SK-N-SH treated with all-trans-retinoic acid at 6 μM for 48 hours (cell line): ENCODE measurements at regions not wholly inside any gene's neighbourhood (a gene's known extent, or its start where the extent isn't known, plus 50 kb on each side); places are given as distances from the start of the nearest gene placed in this dataset.

Experiments
- ATAC-seq: fragments of 200-7000 bp; cut with Tn5 transposase; 3 replicates; pipeline ENCODE4 v1.9.1; 2020; ENCODE audit warnings: mild to moderate bottlenecking, moderate library complexity
- ARNTL ChIP-seq: fragments of 450-650 bp; formaldehyde crosslinking; IDR thresholded peaks from 2 replicates; pipeline ENCODE4 v1.5.0; 2020; ENCODE audit warnings: low read depth, mild to moderate bottlenecking, moderate library complexity, borderline replicate concordance
- BACH2 ChIP-seq: fragments of 250-450 bp; sonication (Bioruptor Pico); IDR thresholded peaks from 2 replicates; pipeline ENCODE4 v1.9.0; 2021; ENCODE audit warnings: mild to moderate bottlenecking, borderline replicate concordance
- CSDC2 ChIP-seq: fragments of 250-450 bp; sonication (Bioruptor Pico); IDR thresholded peaks from 2 replicates; pipeline ENCODE4 v1.5.0; 2020; ENCODE audit warnings: mild to moderate bottlenecking, moderate library complexity
- ESRRG ChIP-seq: fragments of 250-450 bp; sonication (Bioruptor Pico); IDR thresholded peaks from 2 replicates; pipeline ENCODE4 v1.6.1; 2021; ENCODE audit warnings: mild to moderate bottlenecking
- ISL1 ChIP-seq: fragments of 250-450 bp; sonication (Bioruptor Pico); IDR thresholded peaks from 2 replicates; pipeline ENCODE4 v2.1.2; 2022; ENCODE audit warnings: mild to moderate bottlenecking, moderate library complexity
- PPARA ChIP-seq: fragments of 250-450 bp; sonication (Bioruptor Pico); IDR thresholded peaks from 2 replicates; pipeline ENCODE4 v1.5.0; 2020; ENCODE audit warnings: mild to moderate bottlenecking, borderline replicate concordance
- RARB ChIP-seq: fragments of 250-450 bp; sonication (Bioruptor Pico); IDR thresholded peaks from 2 replicates; pipeline ENCODE4 v1.8.0; 2021; ENCODE audit warnings: mild to moderate bottlenecking, moderate library complexity
- SNAI2 ChIP-seq: fragments of 250-450 bp; sonication (Bioruptor Pico); IDR thresholded peaks from 2 replicates; pipeline ENCODE4 v1.5.0; 2020; ENCODE audit warnings: mild to moderate bottlenecking, moderate library complexity
- TCF4 ChIP-seq: fragments of 250-450 bp; sonication (Bioruptor Pico); IDR thresholded peaks from 2 replicates; pipeline ENCODE4 v1.8.0; 2021; ENCODE audit warnings: mild to moderate bottlenecking, moderate library complexity, borderline replicate concordance
- TOX ChIP-seq: fragments of 250-450 bp; sonication (Bioruptor Pico); IDR thresholded peaks from 2 replicates; pipeline ENCODE4 v1.8.0; 2021; ENCODE audit warnings: mild to moderate bottlenecking, moderate library complexity, borderline replicate concordance
- ZC3H10 ChIP-seq: fragments of 250-450 bp; sonication (Bioruptor Pico); IDR thresholded peaks from 2 replicates; pipeline ENCODE4 v1.5.1; 2021; ENCODE audit warnings: mild to moderate bottlenecking, moderate library complexity
- ZFP3 ChIP-seq: fragments of 250-450 bp; sonication (Bioruptor Pico); IDR thresholded peaks from 2 replicates; pipeline ENCODE4 v1.5.0; 2020; ENCODE audit warnings: mild to moderate bottlenecking, moderate library complexity
- ZFP30 ChIP-seq: fragments of 450-650 bp; formaldehyde crosslinking; IDR thresholded peaks from 2 replicates; pipeline ENCODE4 v1.5.0; 2022; ENCODE audit warnings: mild to moderate bottlenecking, moderate library complexity
- ZNF565 ChIP-seq: fragments of 450-650 bp; formaldehyde crosslinking; conservative IDR thresholded peaks from 2 replicates; pipeline ENCODE4 v1.5.0; 2020; ENCODE audit warnings: low read depth, mild to moderate bottlenecking, moderate library complexity
- ZNF8 ChIP-seq: fragments of 450-650 bp; formaldehyde crosslinking; IDR thresholded peaks from 2 replicates; pipeline ENCODE4 v1.5.0; 2020; ENCODE audit warnings: mild to moderate bottlenecking, moderate library complexity
- TF ChIP-seq, protein P1 (sequence below): fragments of 250-450 bp; sonication (Bioruptor Pico); IDR thresholded peaks from 2 replicates; pipeline ENCODE4 v1.8.0; 2021; ENCODE audit warnings: low read depth, mild to moderate bottlenecking, moderate library complexity, borderline replicate concordance
- TF ChIP-seq, protein P2 (sequence below): fragments of 250-450 bp; sonication (Bioruptor Pico); IDR thresholded peaks from 2 replicates; pipeline ENCODE4 v1.8.0; 2020; ENCODE audit warnings: mild to moderate bottlenecking, moderate library complexity, borderline replicate concordance
- TF ChIP-seq, protein P3 (sequence below): fragments of 250-450 bp; sonication (Bioruptor Pico); IDR thresholded peaks from 2 replicates; pipeline ENCODE4 v1.5.1; 2021; ENCODE audit warnings: mild to moderate bottlenecking, moderate library complexity
- TF ChIP-seq, protein P4 (sequence below): fragments of 250-450 bp; sonication (Bioruptor Pico); IDR thresholded peaks from 2 replicates; pipeline ENCODE4 v1.5.0; 2020; ENCODE audit warnings: mild to moderate bottlenecking, moderate library complexity

DNA sequence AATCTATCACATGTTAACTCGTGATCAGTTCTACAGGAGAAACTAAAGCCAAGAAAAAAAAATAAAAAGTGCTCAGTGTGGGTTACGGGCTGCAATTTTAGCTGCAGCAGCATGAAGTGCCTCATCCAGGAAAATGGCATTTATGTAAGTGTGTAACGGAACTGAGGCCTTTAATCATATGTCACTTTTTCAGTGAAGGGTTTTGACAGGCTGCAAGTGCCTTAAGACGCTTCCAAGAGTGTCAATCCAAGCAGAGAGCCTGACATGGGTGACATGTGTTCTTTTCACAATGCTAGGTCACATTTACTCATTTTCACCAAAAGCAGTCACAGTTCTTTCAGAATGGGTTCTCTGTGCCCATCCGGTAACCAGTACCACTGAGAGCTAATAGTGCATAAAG is 604.6 kb downstream of the RAB28 start:
- TF ChIP-seq ARNTL (no peak), ZNF8 (CRISPR knock-in tag) (no peak), ESRRG (CRISPR knock-in tag) (no peak)
- TF ChIP-seq, protein P1, sequence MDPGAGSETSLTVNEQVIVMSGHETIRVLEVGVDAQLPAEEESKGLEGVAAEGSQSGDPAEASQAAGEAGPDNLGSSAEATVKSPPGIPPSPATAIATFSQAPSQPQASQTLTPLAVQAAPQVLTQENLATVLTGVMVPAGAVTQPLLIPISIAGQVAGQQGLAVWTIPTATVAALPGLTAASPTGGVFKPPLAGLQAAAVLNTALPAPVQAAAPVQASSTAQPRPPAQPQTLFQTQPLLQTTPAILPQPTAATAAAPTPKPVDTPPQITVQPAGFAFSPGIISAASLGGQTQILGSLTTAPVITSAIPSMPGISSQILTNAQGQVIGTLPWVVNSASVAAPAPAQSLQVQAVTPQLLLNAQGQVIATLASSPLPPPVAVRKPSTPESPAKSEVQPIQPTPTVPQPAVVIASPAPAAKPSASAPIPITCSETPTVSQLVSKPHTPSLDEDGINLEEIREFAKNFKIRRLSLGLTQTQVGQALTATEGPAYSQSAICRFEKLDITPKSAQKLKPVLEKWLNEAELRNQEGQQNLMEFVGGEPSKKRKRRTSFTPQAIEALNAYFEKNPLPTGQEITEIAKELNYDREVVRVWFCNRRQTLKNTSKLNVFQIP, result no peak
- TF ChIP-seq, all 23 proteins: peak for 0
- ATAC-seq, result no peak

DNA sequence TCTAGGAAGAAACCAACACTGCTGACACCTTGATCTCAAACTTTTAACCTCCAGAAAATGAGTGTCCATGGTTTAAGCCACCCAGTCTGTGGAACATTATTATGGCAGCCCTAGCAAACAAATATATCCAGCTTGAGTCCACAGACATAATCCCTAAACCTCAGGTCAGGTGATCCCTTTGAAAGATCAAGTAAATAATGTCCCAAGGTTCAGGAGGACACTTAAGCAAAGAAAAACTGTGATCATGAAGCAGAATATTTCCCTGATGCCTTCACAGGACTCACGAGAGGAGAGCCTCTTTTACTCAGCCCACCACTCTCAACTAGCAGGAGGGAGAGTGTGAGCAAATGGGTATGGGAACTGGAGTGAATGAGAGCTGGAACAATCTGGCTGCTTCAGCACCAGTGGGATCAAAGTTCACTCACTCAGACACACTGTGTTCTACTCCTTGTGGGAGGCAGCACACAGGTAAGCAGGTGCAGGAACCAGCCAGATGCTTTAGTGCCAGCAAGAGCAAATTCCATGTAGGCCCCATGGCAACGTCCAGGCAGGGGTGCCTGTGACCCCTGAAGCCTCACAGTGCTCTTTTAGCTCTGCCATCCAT is 608.4 kb downstream of the RAB28 start:
- no peak for ATAC-seq
- no peak for TF ChIP-seq ZFP30 (CRISPR knock-in tag)
- no peak for TF ChIP-seq TOX
- TF ChIP-seq, protein P1, result no peak
- TF ChIP-seq TCF4 (CRISPR knock-in tag), result no peak
- TF ChIP-seq, protein P2, sequence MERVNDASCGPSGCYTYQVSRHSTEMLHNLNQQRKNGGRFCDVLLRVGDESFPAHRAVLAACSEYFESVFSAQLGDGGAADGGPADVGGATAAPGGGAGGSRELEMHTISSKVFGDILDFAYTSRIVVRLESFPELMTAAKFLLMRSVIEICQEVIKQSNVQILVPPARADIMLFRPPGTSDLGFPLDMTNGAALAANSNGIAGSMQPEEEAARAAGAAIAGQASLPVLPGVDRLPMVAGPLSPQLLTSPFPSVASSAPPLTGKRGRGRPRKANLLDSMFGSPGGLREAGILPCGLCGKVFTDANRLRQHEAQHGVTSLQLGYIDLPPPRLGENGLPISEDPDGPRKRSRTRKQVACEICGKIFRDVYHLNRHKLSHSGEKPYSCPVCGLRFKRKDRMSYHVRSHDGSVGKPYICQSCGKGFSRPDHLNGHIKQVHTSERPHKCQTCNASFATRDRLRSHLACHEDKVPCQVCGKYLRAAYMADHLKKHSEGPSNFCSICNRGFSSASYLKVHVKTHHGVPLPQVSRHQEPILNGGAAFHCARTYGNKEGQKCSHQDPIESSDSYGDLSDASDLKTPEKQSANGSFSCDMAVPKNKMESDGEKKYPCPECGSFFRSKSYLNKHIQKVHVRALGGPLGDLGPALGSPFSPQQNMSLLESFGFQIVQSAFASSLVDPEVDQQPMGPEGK, result no peak
- no peak for TF ChIP-seq ZFP3 (CRISPR knock-in tag)
- no peak for TF ChIP-seq ZNF8 (CRISPR knock-in tag)
- no peak for TF ChIP-seq RARB
- no peak for TF ChIP-seq PPARA (CRISPR knock-in tag)
- no peak for TF ChIP-seq ESRRG (CRISPR knock-in tag)
- no peak for TF ChIP-seq SNAI2 (CRISPR knock-in tag)
- TF ChIP-seq, protein P3, sequence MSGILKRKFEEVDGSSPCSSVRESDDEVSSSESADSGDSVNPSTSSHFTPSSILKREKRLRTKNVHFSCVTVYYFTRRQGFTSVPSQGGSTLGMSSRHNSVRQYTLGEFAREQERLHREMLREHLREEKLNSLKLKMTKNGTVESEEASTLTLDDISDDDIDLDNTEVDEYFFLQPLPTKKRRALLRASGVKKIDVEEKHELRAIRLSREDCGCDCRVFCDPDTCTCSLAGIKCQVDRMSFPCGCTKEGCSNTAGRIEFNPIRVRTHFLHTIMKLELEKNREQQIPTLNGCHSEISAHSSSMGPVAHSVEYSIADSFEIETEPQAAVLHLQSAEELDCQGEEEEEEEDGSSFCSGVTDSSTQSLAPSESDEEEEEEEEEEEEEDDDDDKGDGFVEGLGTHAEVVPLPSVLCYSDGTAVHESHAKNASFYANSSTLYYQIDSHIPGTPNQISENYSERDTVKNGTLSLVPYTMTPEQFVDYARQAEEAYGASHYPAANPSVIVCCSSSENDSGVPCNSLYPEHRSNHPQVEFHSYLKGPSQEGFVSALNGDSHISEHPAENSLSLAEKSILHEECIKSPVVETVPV (CRISPR knock-in tag), result no peak
- TF ChIP-seq CSDC2 (CRISPR knock-in tag), result no peak
- TF ChIP-seq, protein P4, sequence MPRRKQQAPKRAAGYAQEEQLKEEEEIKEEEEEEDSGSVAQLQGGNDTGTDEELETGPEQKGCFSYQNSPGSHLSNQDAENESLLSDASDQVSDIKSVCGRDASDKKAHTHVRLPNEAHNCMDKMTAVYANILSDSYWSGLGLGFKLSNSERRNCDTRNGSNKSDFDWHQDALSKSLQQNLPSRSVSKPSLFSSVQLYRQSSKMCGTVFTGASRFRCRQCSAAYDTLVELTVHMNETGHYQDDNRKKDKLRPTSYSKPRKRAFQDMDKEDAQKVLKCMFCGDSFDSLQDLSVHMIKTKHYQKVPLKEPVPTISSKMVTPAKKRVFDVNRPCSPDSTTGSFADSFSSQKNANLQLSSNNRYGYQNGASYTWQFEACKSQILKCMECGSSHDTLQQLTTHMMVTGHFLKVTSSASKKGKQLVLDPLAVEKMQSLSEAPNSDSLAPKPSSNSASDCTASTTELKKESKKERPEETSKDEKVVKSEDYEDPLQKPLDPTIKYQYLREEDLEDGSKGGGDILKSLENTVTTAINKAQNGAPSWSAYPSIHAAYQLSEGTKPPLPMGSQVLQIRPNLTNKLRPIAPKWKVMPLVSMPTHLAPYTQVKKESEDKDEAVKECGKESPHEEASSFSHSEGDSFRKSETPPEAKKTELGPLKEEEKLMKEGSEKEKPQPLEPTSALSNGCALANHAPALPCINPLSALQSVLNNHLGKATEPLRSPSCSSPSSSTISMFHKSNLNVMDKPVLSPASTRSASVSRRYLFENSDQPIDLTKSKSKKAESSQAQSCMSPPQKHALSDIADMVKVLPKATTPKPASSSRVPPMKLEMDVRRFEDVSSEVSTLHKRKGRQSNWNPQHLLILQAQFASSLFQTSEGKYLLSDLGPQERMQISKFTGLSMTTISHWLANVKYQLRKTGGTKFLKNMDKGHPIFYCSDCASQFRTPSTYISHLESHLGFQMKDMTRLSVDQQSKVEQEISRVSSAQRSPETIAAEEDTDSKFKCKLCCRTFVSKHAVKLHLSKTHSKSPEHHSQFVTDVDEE (CRISPR knock-in tag), result no peak
- TF ChIP-seq BACH2 (CRISPR knock-in tag), result no peak
- TF ChIP-seq ZC3H10, result no peak
- TF ChIP-seq ZNF565 (CRISPR knock-in tag), result no peak
- TF ChIP-seq, all 23 proteins: peak for 0

DNA sequence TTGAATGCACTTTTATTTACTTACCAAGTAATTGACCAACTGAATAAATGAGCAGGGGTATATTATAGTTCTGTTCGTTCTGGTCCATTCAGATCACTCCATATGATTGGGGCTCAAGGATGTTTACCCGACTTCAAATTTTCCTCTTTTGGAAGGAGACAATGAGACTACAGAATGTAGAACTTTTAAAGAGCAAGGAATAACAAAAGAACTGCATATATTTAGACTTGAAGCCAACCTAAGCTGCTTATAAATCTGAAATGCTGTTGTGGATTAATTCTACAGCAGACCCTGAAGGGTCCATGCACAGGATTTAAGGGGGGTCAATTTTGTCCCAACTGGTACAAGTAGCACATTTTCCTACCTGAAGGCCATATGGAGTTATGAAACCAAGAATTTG is 610.8 kb downstream of the RAB28 start:
- TF ChIP-seq TOX (no peak), ISL1 (CRISPR knock-in tag) (no peak), ARNTL (no peak), PPARA (CRISPR knock-in tag) (no peak), ZC3H10 (no peak), ZNF565 (CRISPR knock-in tag) (no peak)
- TF ChIP-seq, protein P3 (CRISPR knock-in tag), result no peak
- TF ChIP-seq, protein P1, result no peak
- no peak for ATAC-seq
